D721Med (cell line): ENCODE measurements at regions not wholly inside any gene's neighbourhood (a gene's known extent, or its start where the extent isn't known, plus 50 kb on each side); places are given as distances from the start of the nearest gene placed in this dataset.

ENCODE experiments used
- DNase-seq: peaks from one replicate; pipeline ENCODE4 v3.0.0; 2011; ENCODE audit warnings: low spot score; ENCODE audit not compliant: insufficient read length
- FAIRE-seq: peaks from 2 replicates; lab custom pipeline; 2011; peaks lifted over from hg19 to GRCh38; lab: Jason Lieb, UNC
- TF ChIP-seq, protein P1 (sequence below): IDR thresholded peaks from 2 replicates; pipeline ENCODE4 v1.5.1; 2012; ENCODE audit warnings: mild to moderate bottlenecking, control low read depth; ENCODE audit not compliant: insufficient read depth; ENCODE audit errors: missing control alignments

GRCh38 chr10:83533290-83533689 is 606.0 kb upstream of the GHITM start:
- FAIRE-seq, result no peak
- TF ChIP-seq, protein P1, sequence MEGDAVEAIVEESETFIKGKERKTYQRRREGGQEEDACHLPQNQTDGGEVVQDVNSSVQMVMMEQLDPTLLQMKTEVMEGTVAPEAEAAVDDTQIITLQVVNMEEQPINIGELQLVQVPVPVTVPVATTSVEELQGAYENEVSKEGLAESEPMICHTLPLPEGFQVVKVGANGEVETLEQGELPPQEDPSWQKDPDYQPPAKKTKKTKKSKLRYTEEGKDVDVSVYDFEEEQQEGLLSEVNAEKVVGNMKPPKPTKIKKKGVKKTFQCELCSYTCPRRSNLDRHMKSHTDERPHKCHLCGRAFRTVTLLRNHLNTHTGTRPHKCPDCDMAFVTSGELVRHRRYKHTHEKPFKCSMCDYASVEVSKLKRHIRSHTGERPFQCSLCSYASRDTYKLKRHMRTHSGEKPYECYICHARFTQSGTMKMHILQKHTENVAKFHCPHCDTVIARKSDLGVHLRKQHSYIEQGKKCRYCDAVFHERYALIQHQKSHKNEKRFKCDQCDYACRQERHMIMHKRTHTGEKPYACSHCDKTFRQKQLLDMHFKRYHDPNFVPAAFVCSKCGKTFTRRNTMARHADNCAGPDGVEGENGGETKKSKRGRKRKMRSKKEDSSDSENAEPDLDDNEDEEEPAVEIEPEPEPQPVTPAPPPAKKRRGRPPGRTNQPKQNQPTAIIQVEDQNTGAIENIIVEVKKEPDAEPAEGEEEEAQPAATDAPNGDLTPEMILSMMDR, result no peak
- DNase-seq, result no peak

GRCh38 chr10:83536426-83536825 is 602.9 kb upstream of the GHITM start:
- FAIRE-seq, result no peak

GRCh38 chr10:83538047-83538446 is 601.3 kb upstream of the GHITM start:
- DNase-seq, result no peak
- no peak for FAIRE-seq
- TF ChIP-seq, protein P1, result no peak

More at GRCh38 chr10:83536426-83536825, 602.9 kb upstream of the GHITM start:
- no peak for DNase-seq
- TF ChIP-seq, protein P1, result no peak

DNA sequence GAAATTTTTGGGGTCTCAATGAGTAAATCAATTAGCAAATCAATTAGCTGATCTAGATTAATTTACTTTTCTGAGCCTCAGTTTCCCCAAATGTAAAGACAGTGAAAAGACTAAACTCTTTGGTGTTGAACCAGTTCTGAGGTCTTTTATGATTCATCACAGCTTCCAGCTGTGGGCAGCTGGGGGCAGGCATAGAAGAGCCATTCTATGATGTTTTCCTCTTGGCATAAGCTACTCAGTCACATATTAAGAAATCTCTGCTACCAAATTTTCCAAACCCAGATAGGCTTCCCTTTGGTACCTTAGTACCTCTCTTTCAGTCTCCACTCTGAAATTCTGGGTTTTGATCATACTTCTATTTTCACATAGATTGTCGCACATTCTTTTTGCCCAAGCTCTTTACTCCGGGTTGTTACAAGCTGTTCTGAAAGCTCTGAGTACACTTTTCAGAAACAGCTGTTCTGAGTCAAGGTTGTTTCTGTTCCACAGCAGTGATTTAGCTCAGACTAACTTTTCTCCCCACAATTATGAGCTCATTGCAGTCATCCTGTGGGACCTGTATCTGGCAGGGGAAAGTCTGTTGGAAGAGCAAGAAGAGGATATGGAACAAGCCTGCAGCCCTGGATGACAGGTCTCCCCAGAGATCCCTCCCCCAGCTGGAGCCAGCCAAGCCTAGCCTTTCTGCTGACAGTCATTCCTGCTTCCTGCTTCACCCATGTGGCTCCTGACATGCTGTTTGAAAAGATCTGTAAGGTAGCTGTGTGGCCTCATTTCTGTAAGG is 599.6 kb upstream of the GHITM start:
- FAIRE-seq (no peak), DNase-seq (no peak)
- TF ChIP-seq, protein P1, result no peak

DNA sequence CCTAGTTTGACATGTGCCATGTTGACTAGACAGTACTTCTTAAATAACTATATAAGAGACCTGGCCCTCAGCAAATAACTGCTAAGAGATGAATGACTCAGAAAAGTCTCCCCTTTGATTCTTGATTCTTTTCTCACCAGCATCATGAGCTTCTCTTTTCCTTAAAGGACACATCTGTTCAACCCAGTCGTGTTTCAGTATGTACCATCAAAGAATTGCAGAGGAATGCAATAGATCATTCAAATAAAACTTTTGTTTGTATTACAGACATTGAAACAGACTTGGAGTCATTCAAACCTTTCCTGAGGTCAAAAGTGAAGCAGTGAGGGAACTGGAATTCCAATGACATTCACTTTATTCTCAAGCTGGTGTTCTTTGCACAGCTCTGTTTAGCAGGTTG is 598.3 kb upstream of the GHITM start:
- TF ChIP-seq, protein P1, result no peak
- no peak for DNase-seq
- no peak for FAIRE-seq

GRCh38 chr10:83542774-83543411 is 596.4 kb upstream of the GHITM start:
- peak; percentile 96 for FAIRE-seq
- TF ChIP-seq, protein P1, result no peak
- peak; percentile 18 for DNase-seq
